ENCODE measurements at regions not wholly inside any gene's neighbourhood (a gene's known extent, or its start where the extent isn't known, plus 50 kb on each side); places are given as distances from the start of the nearest gene placed in this dataset.
A peak's percentile ranks its signal among the peaks of the same experiment; 100 is the strongest.

DNA sequence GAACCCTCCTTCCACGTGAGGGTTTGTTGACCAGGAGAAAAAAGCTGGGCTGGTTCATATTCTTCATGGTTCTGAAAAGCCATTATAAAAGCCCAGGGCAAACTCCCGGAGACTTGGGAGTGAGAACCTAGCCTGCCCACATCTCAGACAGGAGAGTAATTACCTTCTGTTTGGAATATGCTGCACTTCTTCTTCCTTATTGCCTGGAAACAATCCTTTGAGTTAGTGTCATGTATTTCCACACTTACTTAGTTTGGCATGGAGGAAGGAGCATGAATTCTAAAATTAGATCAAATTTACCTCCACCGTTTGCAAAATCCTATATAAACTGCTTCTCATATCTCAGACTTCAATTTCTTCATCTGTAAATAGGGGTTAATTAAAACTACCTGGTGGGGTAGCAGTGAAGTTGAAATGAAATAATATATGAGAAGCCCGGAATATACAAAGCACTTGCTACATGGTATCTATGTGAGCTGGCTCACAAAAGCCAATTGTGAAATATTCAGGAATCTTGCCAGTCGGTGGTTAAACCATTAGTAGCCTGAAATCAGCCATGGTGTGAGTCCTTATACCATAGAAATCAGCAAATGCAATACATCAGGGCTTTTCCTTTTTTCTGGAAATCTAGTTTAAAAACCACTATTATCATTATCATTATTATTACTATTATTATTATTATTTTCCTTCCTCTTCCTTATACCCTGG is 140.0 kb upstream of the RAD23B start:
- H3K9me3 ChIP-seq, result no peaks in the 10 kb centered on the region
- TF ChIP-seq, protein P1, sequence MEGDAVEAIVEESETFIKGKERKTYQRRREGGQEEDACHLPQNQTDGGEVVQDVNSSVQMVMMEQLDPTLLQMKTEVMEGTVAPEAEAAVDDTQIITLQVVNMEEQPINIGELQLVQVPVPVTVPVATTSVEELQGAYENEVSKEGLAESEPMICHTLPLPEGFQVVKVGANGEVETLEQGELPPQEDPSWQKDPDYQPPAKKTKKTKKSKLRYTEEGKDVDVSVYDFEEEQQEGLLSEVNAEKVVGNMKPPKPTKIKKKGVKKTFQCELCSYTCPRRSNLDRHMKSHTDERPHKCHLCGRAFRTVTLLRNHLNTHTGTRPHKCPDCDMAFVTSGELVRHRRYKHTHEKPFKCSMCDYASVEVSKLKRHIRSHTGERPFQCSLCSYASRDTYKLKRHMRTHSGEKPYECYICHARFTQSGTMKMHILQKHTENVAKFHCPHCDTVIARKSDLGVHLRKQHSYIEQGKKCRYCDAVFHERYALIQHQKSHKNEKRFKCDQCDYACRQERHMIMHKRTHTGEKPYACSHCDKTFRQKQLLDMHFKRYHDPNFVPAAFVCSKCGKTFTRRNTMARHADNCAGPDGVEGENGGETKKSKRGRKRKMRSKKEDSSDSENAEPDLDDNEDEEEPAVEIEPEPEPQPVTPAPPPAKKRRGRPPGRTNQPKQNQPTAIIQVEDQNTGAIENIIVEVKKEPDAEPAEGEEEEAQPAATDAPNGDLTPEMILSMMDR (IDR thresholded peaks at IDR 0.05), result no peak
- intact Hi-C loops (cut with DNase I), result loop anchor here in 1 of 2 donors (10.0 kb wide), 1 partner anchor 278 kb away; the partner anchor contains the start of gene ZNF462
- peaks cover 33% of the 10 kb centered on the region for H3K4me1 ChIP-seq
- H3K27me3 ChIP-seq (ENCODE audit: insufficient read depth in 3 of 3, low read length in 2 of 3), result no peaks in the 10 kb centered on the region
- peak overlapping the region; percentile 16 for H3K4me3 ChIP-seq
- peak; percentile 31 to 85 (median 66) for ATAC-seq
- DNase-seq, result no peak
- H3K36me3 ChIP-seq (ENCODE audit: insufficient read depth in 1 of 2, low read depth in 1 of 2), result no peaks in the 10 kb centered on the region
- H3K27ac ChIP-seq, result peak overlapping the region; percentile 31
- 19 to 35% (median 22%) methylated on average over 5 of the region's 5 CpGs for WGBS, 3 donors

DNA sequence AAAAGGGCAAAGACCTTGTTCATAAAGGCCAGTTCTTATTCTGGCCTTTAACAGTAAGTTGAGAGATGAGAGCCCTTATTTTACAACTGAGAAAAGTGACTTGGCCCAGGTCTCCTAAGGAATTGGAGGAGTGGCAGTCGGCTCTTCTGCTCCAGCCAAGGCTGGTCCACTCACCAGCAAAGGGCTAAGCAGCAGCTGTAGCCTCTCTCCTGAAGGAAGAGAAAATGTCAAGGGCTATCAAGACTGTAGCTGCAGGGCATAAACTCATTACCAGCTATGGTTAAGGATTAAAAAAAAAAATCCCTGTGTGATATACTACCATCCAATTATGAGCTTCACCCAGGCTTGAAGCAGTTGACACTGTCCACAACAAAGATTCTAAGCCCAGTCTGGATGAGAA is 138.6 kb upstream of the RAD23B start:
- WGBS, 3 donors, result 27 to 68% (median 35%) methylated on average over 1 of the region's 1 CpG
- intact Hi-C loops (cut with DNase I), result loop anchor here in 1 of 2 donors (10.0 kb wide), 1 partner anchor 280 kb away; the partner anchor contains the start of gene ZNF462
- TF ChIP-seq, protein P1 (IDR thresholded peaks at IDR 0.05), result no peak

DNA sequence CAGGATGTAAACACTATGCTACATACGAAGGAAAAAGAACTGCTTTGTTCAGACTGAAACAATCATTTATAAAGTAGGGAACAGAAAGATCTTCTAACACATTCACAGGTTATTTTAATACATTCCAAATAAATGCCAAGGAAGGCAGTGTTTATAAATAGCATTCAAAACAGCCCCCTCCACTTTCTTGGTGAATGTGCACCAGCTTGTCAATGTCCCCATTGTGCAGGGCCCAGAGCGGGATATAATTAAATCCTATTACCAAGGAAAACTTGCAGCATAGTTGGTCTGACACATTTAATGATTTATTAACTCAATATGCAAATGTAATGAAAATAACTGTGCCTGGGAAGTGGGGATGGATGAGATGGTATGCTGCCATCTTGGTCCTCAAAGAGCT is 135.9 kb upstream of the RAD23B start:
- Histone ChIP-seq H3K36me3 (ENCODE audit: insufficient read depth in 1 of 2, low read depth in 1 of 2) (no peaks in the 10 kb centered on the region), H3K27me3 (ENCODE audit: insufficient read depth in 3 of 3, low read length in 2 of 3) (no peaks in the 10 kb centered on the region), H3K27ac (no peak overlapping the region), H3K4me1 (peaks cover 24% of the 10 kb centered on the region), H3K9me3 (no peaks in the 10 kb centered on the region), H3K4me3 (no peak overlapping the region)
- no peak for ATAC-seq
- intact Hi-C loops (cut with DNase I), result loop anchor here in 1 of 2 donors (10.0 kb wide), 1 partner anchor 282 kb away; the partner anchor contains the start of gene ZNF462
- 58 to 90% (median 71%) methylated on average over 2 of the region's 2 CpGs for WGBS, 3 donors
- DNase-seq, result no peak
- TF ChIP-seq, protein P1 (IDR thresholded peaks at IDR 0.05), result no peak

More for the DNA sequence above, 138.6 kb upstream of the RAD23B start:
- H3K36me3 ChIP-seq (ENCODE audit: insufficient read depth in 1 of 2, low read depth in 1 of 2), result no peaks in the 10 kb centered on the region
- no peaks in the 10 kb centered on the region for H3K9me3 ChIP-seq
- no peak overlapping the region for H3K4me3 ChIP-seq
- ATAC-seq (peak in 2 of 4 donors; percentile 31 to 45), DNase-seq (no peak)
- no peak overlapping the region for H3K27ac ChIP-seq
- peaks cover 25% of the 10 kb centered on the region for H3K4me1 ChIP-seq
- H3K27me3 ChIP-seq (ENCODE audit: insufficient read depth in 3 of 3, low read length in 2 of 3), result no peaks in the 10 kb centered on the region

DNA sequence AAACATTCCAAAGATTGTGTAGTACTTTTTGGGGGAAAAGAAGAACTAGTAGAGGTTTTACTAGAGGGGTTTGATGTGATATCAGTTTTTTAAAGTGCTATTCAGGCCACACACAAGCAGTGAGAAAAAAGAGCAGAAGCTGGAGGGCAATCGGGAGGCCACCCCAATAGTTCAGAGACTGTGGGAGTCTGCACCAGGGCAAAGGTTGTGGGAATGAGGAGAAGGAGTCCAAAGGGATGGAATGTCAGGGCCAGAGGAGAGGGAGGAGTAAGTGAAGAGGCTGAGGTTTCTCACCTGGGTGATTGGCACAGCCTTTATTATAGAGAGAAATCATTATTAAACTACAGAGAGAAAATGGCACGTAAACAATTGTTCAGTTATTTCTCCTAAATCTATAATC is 134.9 kb upstream of the RAD23B start:
- no peak overlapping the region for H3K27ac ChIP-seq
- H3K4me1 ChIP-seq, result peaks cover 13% of the 10 kb centered on the region
- DNase-seq (no peak), ATAC-seq (no peak)
- H3K27me3 ChIP-seq (ENCODE audit: insufficient read depth in 3 of 3, low read length in 2 of 3), result no peaks in the 10 kb centered on the region
- H3K9me3 ChIP-seq, result no peaks in the 10 kb centered on the region
- H3K4me3 ChIP-seq, result no peak overlapping the region
- TF ChIP-seq, protein P1 (IDR thresholded peaks at IDR 0.05), result no peak
- no peaks in the 10 kb centered on the region for H3K36me3 ChIP-seq (ENCODE audit: insufficient read depth in 1 of 2, low read depth in 1 of 2)
- intact Hi-C loops (cut with DNase I), result loop anchor here in 1 of 2 donors (10.0 kb wide), 1 partner anchor 283 kb away; the partner anchor contains the start of gene ZNF462
- WGBS, 3 donors, result 88 to 93% (median 88%) methylated on average over 2 of the region's 2 CpGs
